IMR-90 (cell line): ENCODE measurements at regions not wholly inside any gene's neighbourhood (a gene's known extent, or its start where the extent isn't known, plus 50 kb on each side); places are given as distances from the start of the nearest gene placed in this dataset.

Source experiments
- ATAC-seq: fragments of 200-7000 bp; cut with Tn5 transposase; 2 replicates; pipeline ENCODE4 v1.9.1; 2020; ENCODE audit warnings: low read depth, mild to moderate bottlenecking, moderate library complexity
- BruUV-seq: library from RNA; stranded (reverse); fragments of 400-500 nt; replicated peaks from 2 replicates; lab custom pipeline; 2021; lab: Mats Ljungman, UMichigan
- CTCF ChIA-PET: fragments of 300-600 bp; formaldehyde crosslinking; extraction: SDS; loops from one replicate; lab custom pipeline; 2021; ENCODE audit warnings: antibody characterized with exemption; lab: Yijun Ruan, JAX
- POLR2A ChIA-PET: fragments of 300-600 bp; sonication (Branson Sonifier 250); formaldehyde crosslinking; loops from one replicate; lab custom pipeline; 2022; ENCODE audit warnings: antibody characterized with exemption; ENCODE audit not compliant: unreplicated experiment; lab: Charles Lee
- DNase-seq: peaks from one replicate; pipeline ENCODE4 v3.0.0; 2013
- H2AFZ ChIP-seq: replicated peaks from 2 replicates; pipeline ENCODE3; 2013; ENCODE audit warnings: low read length, mild to moderate bottlenecking; ENCODE audit not compliant: poor library complexity
- H2AK5ac ChIP-seq: 2 replicates; pipeline ENCODE4 v1.6.1; 2013; ENCODE audit warnings: low read depth, low read length, inconsistent platforms
- H2AK9ac ChIP-seq: replicated peaks from 2 replicates; pipeline ENCODE3; 2013; ENCODE audit warnings: mild to moderate bottlenecking, low read depth, low read length, moderate library complexity; ENCODE audit not compliant: poor library complexity
- H2BK120ac ChIP-seq: 2 replicates; pipeline ENCODE4 v1.6.1; 2013; ENCODE audit warnings: low read depth, low read length, inconsistent platforms
- H2BK15ac ChIP-seq: 3 replicates; pipeline ENCODE4 v1.6.1; 2013; ENCODE audit warnings: low read depth, low read length, inconsistent platforms
- H2BK20ac ChIP-seq: 2 replicates; pipeline ENCODE4 v1.6.1; 2013; ENCODE audit warnings: low read depth, mild to moderate bottlenecking, inconsistent platforms, low read length, moderate library complexity
- H2BK5ac ChIP-seq: 2 replicates; pipeline ENCODE4 v1.6.1; 2013; ENCODE audit warnings: mild to moderate bottlenecking, low read depth, low read length, inconsistent platforms; ENCODE audit not compliant: poor library complexity, severe bottlenecking
- H3K14ac ChIP-seq: replicated peaks from 2 replicates; pipeline ENCODE4 v1.6.1; 2013; ENCODE audit warnings: low read depth, low read length, inconsistent platforms
- H3K18ac ChIP-seq: 2 replicates; pipeline ENCODE4 v1.6.1; 2013; ENCODE audit warnings: low read depth, low read length, control low read depth
- H3K23ac ChIP-seq: 2 replicates; pipeline ENCODE4 v1.6.1; 2013; ENCODE audit warnings: low read depth, low read length, inconsistent platforms
- H3K27ac ChIP-seq: 2 replicates; pipeline ENCODE4 v1.5.1; 2013; ENCODE audit warnings: mild to moderate bottlenecking, control low read depth, low read length; ENCODE audit not compliant: insufficient read depth
- H3K27me3 ChIP-seq: 2 replicates; pipeline ENCODE4 v1.6.1; 2013; ENCODE audit warnings: low read length; ENCODE audit not compliant: control insufficient read depth, insufficient read depth
- H3K36me3 ChIP-seq: 2 replicates; pipeline ENCODE4 v1.6.1; 2013; ENCODE audit warnings: low read length, mixed read lengths; ENCODE audit not compliant: control insufficient read depth, insufficient read depth
- H3K4ac ChIP-seq: 2 replicates; pipeline ENCODE4 v1.6.1; 2013; ENCODE audit warnings: low read depth, low read length, inconsistent platforms
- H3K4me1 ChIP-seq: 2 replicates; pipeline ENCODE4 v1.6.1; 2013; ENCODE audit warnings: low read length, mixed read lengths; ENCODE audit not compliant: control insufficient read depth, insufficient read depth
- H3K4me2 ChIP-seq: 2 replicates; pipeline ENCODE4 v1.6.1; 2013; ENCODE audit warnings: low read depth, mild to moderate bottlenecking, control low read depth, low read length, moderate library complexity
- H3K4me3 ChIP-seq: 2 replicates; pipeline ENCODE4 v1.5.1; 2013; ENCODE audit warnings: low read depth, mild to moderate bottlenecking, control low read depth, low read length, moderate library complexity; ENCODE audit not compliant: insufficient read depth
- H3K56ac ChIP-seq: 2 replicates; pipeline ENCODE4 v1.6.1; 2013; ENCODE audit warnings: low read length, inconsistent platforms; ENCODE audit not compliant: insufficient read depth; ENCODE audit errors: extremely low read depth
- H3K79me1 ChIP-seq, 2 experiments: 2 replicates each; pipeline ENCODE4 v1.6.1; 2013; ENCODE audit warnings: low read length in 2 of 2, inconsistent platforms in 1 of 2, low read depth in 1 of 2
- H3K9ac ChIP-seq: 2 replicates; pipeline ENCODE4 v1.6.1; 2013; ENCODE audit warnings: low read depth, low read length, control low read depth
- H3K9me1 ChIP-seq: 2 replicates; pipeline ENCODE4 v1.6.1; 2013; ENCODE audit warnings: low read length, inconsistent platforms; ENCODE audit not compliant: insufficient read depth
- H3K9me3 ChIP-seq: 2 replicates; pipeline ENCODE4 v1.6.1; 2013; ENCODE audit warnings: low read length; ENCODE audit not compliant: control insufficient read depth, insufficient read depth
- H4K20me1 ChIP-seq: 2 replicates; pipeline ENCODE4 v1.6.1; 2013; ENCODE audit warnings: low read length, inconsistent platforms; ENCODE audit not compliant: insufficient read depth
- H4K5ac ChIP-seq: 2 replicates; pipeline ENCODE4 v1.6.1; 2013; ENCODE audit warnings: mild to moderate bottlenecking, low read depth, low read length, control low read depth
- H4K8ac ChIP-seq, 2 experiments: 2 replicates each; pipeline ENCODE4 v1.6.1; 2013; ENCODE audit warnings: low read depth in 2 of 2, low read length in 2 of 2, control low read depth in 1 of 2, inconsistent platforms in 1 of 2
- H4K91ac ChIP-seq: 2 replicates; pipeline ENCODE4 v1.6.1; 2013; ENCODE audit warnings: low read depth, low read length, inconsistent platforms; ENCODE audit not compliant: insufficient read depth
- BHLHE40 ChIP-seq: fragments of 150-350 bp; IDR thresholded peaks from 2 replicates; pipeline ENCODE4 v1.6.1; 2016; ENCODE audit warnings: mild to moderate bottlenecking, low read depth, low read length
- CEBPB ChIP-seq: IDR thresholded peaks from 2 replicates; pipeline ENCODE4 v1.6.1; 2012; ENCODE audit warnings: low read depth, low read length, improper control_type of control experiment
- MAFK ChIP-seq: IDR thresholded peaks from 2 replicates; pipeline ENCODE4 v1.6.1; 2012; ENCODE audit warnings: low read depth, low read length, improper control_type of control experiment
- POLR2A ChIP-seq: IDR thresholded peaks from 2 replicates; pipeline ENCODE4 v1.6.1; 2012; ENCODE audit warnings: mild to moderate bottlenecking, low read depth, low read length
- RFX5 ChIP-seq: IDR thresholded peaks from 2 replicates; pipeline ENCODE4 v1.8.0; 2012; ENCODE audit warnings: low read depth, mild to moderate bottlenecking, low read length, moderate library complexity
- SMC3 ChIP-seq: fragments of 150-350 bp; IDR thresholded peaks from 2 replicates; pipeline ENCODE4 v1.6.1; 2016; ENCODE audit warnings: low read depth, mild to moderate bottlenecking, antibody characterized with exemption, low read length, moderate library complexity
- WGBS, 2 experiments: methylation state at CpG; one replicate each; pipeline versions ENCODE4 v1.1.5 to v1.1.7; 2013; ENCODE audit warnings: missing lambda C conversion rate in 2 of 2; ENCODE audit not compliant: insufficient read length in 1 of 2; ENCODE audit errors: extremely low coverage in 2 of 2; 5-methylcytosine and 5-hydroxymethylcytosine counted together
- dilution Hi-C: fragments of 300-500 bp; cut with HindIII; formaldehyde crosslinking; loops from one replicate; pipeline ENCODE4 v1.14.3; 2018; ENCODE audit warnings: low sequenced_read_pairs; ENCODE audit not compliant: unreplicated experiment
- in situ Hi-C: fragments of 300-500 bp; cut with MboI; formaldehyde crosslinking; loops from 3 replicates; pipeline ENCODE4 v1.14.3; 2019; ENCODE audit warnings: low sequenced_read_pairs, inconsistent platforms, mixed read lengths
- intact Hi-C: fragments of 100-400 bp; cut with micrococcal nuclease; formaldehyde crosslinking; loops from 2 replicates; pipeline ENCODE4 v1.10.0; 2022
- TF ChIP-seq, protein P1 (sequence below): fragments of 150-350 bp; IDR thresholded peaks from 2 replicates; pipeline ENCODE4 v1.6.1; 2016; ENCODE audit warnings: low read depth, mild to moderate bottlenecking, low read length, moderate library complexity, borderline replicate concordance
- TF ChIP-seq, protein P2 (sequence below): fragments of 150-350 bp; IDR thresholded peaks from 2 replicates; pipeline ENCODE4 v1.6.1; 2017; ENCODE audit warnings: mild to moderate bottlenecking, antibody characterized with exemption, low read length, low read depth

DNA sequence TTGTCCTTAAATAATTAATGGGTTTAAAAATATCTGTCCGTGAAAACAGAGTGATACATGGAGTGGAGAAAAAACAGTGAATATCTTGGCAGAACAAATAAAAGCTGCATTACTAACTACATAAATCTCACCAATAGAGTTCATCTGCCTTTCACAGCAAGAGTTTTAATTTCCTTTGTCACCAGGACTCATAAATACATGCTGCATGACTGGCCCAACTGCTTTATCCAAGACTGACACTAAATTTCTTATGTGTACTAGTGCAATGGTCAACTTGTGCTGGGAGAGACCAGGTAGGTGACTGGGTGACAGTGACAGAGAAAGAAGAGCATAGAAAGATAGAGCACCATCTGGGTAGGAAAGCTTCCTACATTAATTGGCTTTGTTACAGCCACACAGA, 402.8 kb downstream of the RAD51AP2 start:
- TF ChIP-seq, protein P1, sequence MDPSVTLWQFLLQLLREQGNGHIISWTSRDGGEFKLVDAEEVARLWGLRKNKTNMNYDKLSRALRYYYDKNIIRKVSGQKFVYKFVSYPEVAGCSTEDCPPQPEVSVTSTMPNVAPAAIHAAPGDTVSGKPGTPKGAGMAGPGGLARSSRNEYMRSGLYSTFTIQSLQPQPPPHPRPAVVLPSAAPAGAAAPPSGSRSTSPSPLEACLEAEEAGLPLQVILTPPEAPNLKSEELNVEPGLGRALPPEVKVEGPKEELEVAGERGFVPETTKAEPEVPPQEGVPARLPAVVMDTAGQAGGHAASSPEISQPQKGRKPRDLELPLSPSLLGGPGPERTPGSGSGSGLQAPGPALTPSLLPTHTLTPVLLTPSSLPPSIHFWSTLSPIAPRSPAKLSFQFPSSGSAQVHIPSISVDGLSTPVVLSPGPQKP = no peak
- TF ChIP-seq POLR2A = no peak
- no peak for TF ChIP-seq SMC3
- TF ChIP-seq BHLHE40 = no peak
- no peak for TF ChIP-seq RFX5
- TF ChIP-seq MAFK = no peak
- no peak for TF ChIP-seq CEBPB
- TF ChIP-seq, protein P2, sequence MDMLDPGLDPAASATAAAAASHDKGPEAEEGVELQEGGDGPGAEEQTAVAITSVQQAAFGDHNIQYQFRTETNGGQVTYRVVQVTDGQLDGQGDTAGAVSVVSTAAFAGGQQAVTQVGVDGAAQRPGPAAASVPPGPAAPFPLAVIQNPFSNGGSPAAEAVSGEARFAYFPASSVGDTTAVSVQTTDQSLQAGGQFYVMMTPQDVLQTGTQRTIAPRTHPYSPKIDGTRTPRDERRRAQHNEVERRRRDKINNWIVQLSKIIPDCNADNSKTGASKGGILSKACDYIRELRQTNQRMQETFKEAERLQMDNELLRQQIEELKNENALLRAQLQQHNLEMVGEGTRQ = no peak
- Histone ChIP-seq H3K9me3 (no peaks in the 10 kb centered on the region), H3K18ac (no peak overlapping the region), H3K4ac (no peak overlapping the region), H2BK120ac (no peak overlapping the region), H2BK20ac (no peak overlapping the region), H2AK5ac (no peak overlapping the region), H2AFZ (no peak overlapping the region), H2BK5ac (no peak overlapping the region), H3K9me1 (no peaks in the 10 kb centered on the region), H4K20me1 (no peaks in the 10 kb centered on the region), H3K4me2 (no peak overlapping the region), H3K36me3 (no peaks in the 10 kb centered on the region), H3K27me3 (no peaks in the 10 kb centered on the region), H2BK15ac (no peak overlapping the region), H3K27ac (no peak overlapping the region), H3K14ac (no peak overlapping the region), H3K56ac (no peak overlapping the region), H3K79me1 (no peaks in the 10 kb centered on the region), H3K4me3 (no peak overlapping the region), H3K9ac (no peak overlapping the region), H2AK9ac (no peak overlapping the region), H3K23ac (no peak overlapping the region), H4K91ac (no peak overlapping the region), H3K4me1 (no peaks in the 10 kb centered on the region), H4K5ac (no peak overlapping the region), H4K8ac (no peak overlapping the region)
- BruUV-seq = no TSS peak
- no peak for ATAC-seq
- dilution Hi-C loops (no loop called here), intact Hi-C loops (no loop called here), in situ Hi-C loops (no loop called here)
- no peak for DNase-seq
- POLR2A ChIA-PET = no interaction called here
- WGBS, 2 experiments = no CpG with 5 or more reads among the region's 1 CpG
- CTCF ChIA-PET = no interaction called here
